Keratinocyte (primary cell): ENCODE measurements at regions not wholly inside any gene's neighbourhood (a gene's known extent, or its start where the extent isn't known, plus 50 kb on each side); places are given as distances from the start of the nearest gene placed in this dataset.
A peak's percentile ranks its signal among the peaks of the same experiment; 100 is the strongest.

Experiments
- DNase-seq: peaks from one replicate; pipeline ENCODE4 v3.0.0-alpha.2; 2011; ENCODE audit warnings: low read depth, missing footprints, low spot score
- FAIRE-seq: peaks from 2 replicates; lab custom pipeline; 2011; peaks lifted over from hg19 to GRCh38; lab: Jason Lieb, UNC
- H2AFZ ChIP-seq: 2 replicates; pipeline ENCODE4 v1.6.0; 2012; ENCODE audit warnings: low read length, control low read depth, inconsistent platforms; ENCODE audit not compliant: control insufficient read depth
- H3K27ac ChIP-seq: 2 replicates; pipeline ENCODE4 v1.5.1; 2011; ENCODE audit warnings: low read length; ENCODE audit not compliant: control insufficient read depth, insufficient read depth
- H3K27me3 ChIP-seq: 3 replicates; pipeline ENCODE4 v1.6.0; 2011; ENCODE audit warnings: low read length; ENCODE audit not compliant: control insufficient read depth, insufficient read depth; ENCODE audit errors: extremely low read depth
- H3K36me3 ChIP-seq, 2 experiments: 2 replicates in 1 of 2; 3 replicates in 1 of 2; pipeline ENCODE4 v1.5.1; 2011; ENCODE audit warnings: low read length in 2 of 2, mild to moderate bottlenecking in 1 of 2; ENCODE audit not compliant: control insufficient read depth in 2 of 2, insufficient read depth in 2 of 2; ENCODE audit errors: extremely low read depth in 1 of 2
- H3K4me1 ChIP-seq: 3 replicates; pipeline ENCODE4 v1.5.1; 2011; ENCODE audit warnings: low read length; ENCODE audit not compliant: control insufficient read depth, insufficient read depth; ENCODE audit errors: extremely low read depth
- H3K4me2 ChIP-seq: 3 replicates; pipeline ENCODE4 v1.6.0; 2011; ENCODE audit warnings: low read depth, low read length; ENCODE audit not compliant: control insufficient read depth, insufficient read depth; ENCODE audit errors: extremely low read depth
- H3K4me3 ChIP-seq, 3 experiments: fragments of 200-600 bp in 1 of 3; sonication (generic) in 1 of 3; 2 replicates in 2 of 3; 3 replicates in 1 of 3; pipeline ENCODE4 v1.5.1; 2011 to 2016; ENCODE audit warnings: low read length in 3 of 3, mild to moderate bottlenecking in 3 of 3, control low read depth in 2 of 3, inconsistent platforms in 1 of 3, low read depth in 1 of 3, mixed read lengths in 1 of 3, mixed run types in 1 of 3, moderate library complexity in 1 of 3; ENCODE audit not compliant: control insufficient read depth in 2 of 3, insufficient read depth in 2 of 3; ENCODE audit errors: extremely low read depth in 1 of 3
- H3K79me2 ChIP-seq: 2 replicates; pipeline ENCODE4 v1.6.0; 2012; ENCODE audit warnings: low read length; ENCODE audit not compliant: control insufficient read depth, insufficient read depth
- H3K9ac ChIP-seq: 3 replicates; pipeline ENCODE4 v1.6.0; 2011; ENCODE audit warnings: low read length; ENCODE audit not compliant: control insufficient read depth, insufficient read depth; ENCODE audit errors: extremely low read depth
- H3K9me1 ChIP-seq: 3 replicates; pipeline ENCODE4 v1.6.0; 2011; ENCODE audit warnings: low read length; ENCODE audit not compliant: control insufficient read depth, insufficient read depth; ENCODE audit errors: extremely low read depth
- H3K9me3 ChIP-seq: 2 replicates; pipeline ENCODE4 v1.5.1; 2012; ENCODE audit warnings: low read depth, low read length; ENCODE audit not compliant: control insufficient read depth
- H4K20me1 ChIP-seq: 3 replicates; pipeline ENCODE4 v1.6.0; 2011; ENCODE audit warnings: low read length; ENCODE audit not compliant: control insufficient read depth, insufficient read depth; ENCODE audit errors: extremely low read depth
- CTCF ChIP-seq, 3 experiments: IDR thresholded peaks in 1 of 3; conservative IDR thresholded peaks in 1 of 3; optimal IDR thresholded peaks in 1 of 3; 2 replicates in 2 of 3; 3 replicates in 1 of 3; pipeline versions ENCODE3 to v1.5.1; 2011; ENCODE audit warnings: low read length in 3 of 3, mild to moderate bottlenecking in 3 of 3, moderate library complexity in 2 of 3, control low read depth in 1 of 3, inconsistent platforms in 1 of 3; ENCODE audit not compliant: insufficient read depth in 2 of 3; ENCODE audit errors: extremely low read depth in 1 of 3
- EZH2 ChIP-seq: IDR thresholded peaks from one replicate; pipeline ENCODE4 v1.6.1; 2012; ENCODE audit warnings: inconsistent platforms, mild to moderate bottlenecking, low read length, moderate library complexity
- dilution Hi-C: fragments of 300-500 bp; cut with MboI; formaldehyde crosslinking; loops from one replicate; pipeline ENCODE4 v1.7.0; 2020; ENCODE audit warnings: low sequenced_read_pairs; ENCODE audit not compliant: extremely low pct_ligation_motif_present

- H3K9me3 ChIP-seq, result no peaks in the 10 kb centered on the region
- H2AFZ ChIP-seq, result peak overlapping the region; percentile 45
- TF ChIP-seq EZH2, result no peak
- TF ChIP-seq CTCF (optimal IDR thresholded peaks at IDR 0.05 in 1 of 3, IDR thresholded peaks at IDR 0.05 in 1 of 3, conservative IDR thresholded peaks at IDR 0.05 in 1 of 3; ENCODE audit: extremely low read depth in 1 of 3, insufficient read depth in 2 of 3, low read length in 3 of 3), result no peak
- peak overlapping the region; percentile 66 for H3K4me2 ChIP-seq
- no peaks in the 10 kb centered on the region for H3K79me2 ChIP-seq
- H3K27ac ChIP-seq, result peak overlapping the region; percentile 94
- no peak for DNase-seq
- H3K9ac ChIP-seq, result peak overlapping the region; percentile 62
- peak overlapping the region in 2 of 3 experiments; percentile 13 to 44 for H3K4me3 ChIP-seq
- H3K9me1 ChIP-seq, result no peaks in the 10 kb centered on the region
- H3K4me1 ChIP-seq, result peaks cover 44% of the 10 kb centered on the region
- dilution Hi-C loops, result no loop called here
- H4K20me1 ChIP-seq, result no peaks in the 10 kb centered on the region
- no peaks in the 10 kb centered on the region for H3K27me3 ChIP-seq
- H3K36me3 ChIP-seq, result no peaks in the 10 kb centered on the region
- FAIRE-seq, result peak; percentile 84
Measured at GRCh38 chr12:59079002-59079401, 158.7 kb upstream of the LRIG3 start.

- peak overlapping the region in 1 of 3 experiments; percentile 30 for H3K4me3 ChIP-seq
- no peaks in the 10 kb centered on the region for H3K9me3 ChIP-seq
- H3K27ac ChIP-seq, result peak overlapping the region; percentile 94
- FAIRE-seq, result peak; percentile 98
- no peaks in the 10 kb centered on the region for H3K79me2 ChIP-seq
- DNase-seq, result no peak
- H3K9me1 ChIP-seq, result no peaks in the 10 kb centered on the region
- peaks cover 44% of the 10 kb centered on the region for H3K4me1 ChIP-seq
- H4K20me1 ChIP-seq, result no peaks in the 10 kb centered on the region
- H2AFZ ChIP-seq, result peak overlapping the region; percentile 71
- TF ChIP-seq CTCF (optimal IDR thresholded peaks at IDR 0.05 in 1 of 3, IDR thresholded peaks at IDR 0.05 in 1 of 3, conservative IDR thresholded peaks at IDR 0.05 in 1 of 3; ENCODE audit: extremely low read depth in 1 of 3, insufficient read depth in 2 of 3, low read length in 3 of 3) (no peak), EZH2 (no peak)
- no peaks in the 10 kb centered on the region for H3K36me3 ChIP-seq
- peak overlapping the region; percentile 66 for H3K4me2 ChIP-seq
- H3K27me3 ChIP-seq, result no peaks in the 10 kb centered on the region
- H3K9ac ChIP-seq, result peak overlapping the region; percentile 25
- dilution Hi-C loops, result no loop called here
Measured at GRCh38 chr12:59077575-59078426, 157.5 kb upstream of the LRIG3 start.
